ENCODE measurements at regions not wholly inside any gene's neighbourhood (a gene's known extent, or its start where the extent isn't known, plus 50 kb on each side); places are given as distances from the start of the nearest gene placed in this dataset.

GRCh38 chr16:79439901-79440300, 160.6 kb downstream of the MAF start:
- Mint-ChIP-seq H3K4me3 (no peak overlapping the region), H3K27me3 (ENCODE audit: insufficient read depth, low read depth, poor library complexity) (peaks cover 5% of the 10 kb centered on the region), H3K27ac (no peak overlapping the region), H3K9me3 (no peaks in the 10 kb centered on the region), H3K36me3 (ENCODE audit: low read depth) (no peaks in the 10 kb centered on the region), H3K4me1 (peaks cover 17% of the 10 kb centered on the region)
- H3K27me3 ChIP-seq (ENCODE audit: insufficient read depth) = no peaks in the 10 kb centered on the region
- H3K36me3 ChIP-seq (ENCODE audit: insufficient read depth) = no peaks in the 10 kb centered on the region
- no peaks in the 10 kb centered on the region for H4K20me1 ChIP-seq (replicated peaks; ENCODE audit: insufficient read depth)
- ATAC-seq (no peak), DNase-seq (ENCODE audit: low spot score) (no peak)
- H3K4me2 ChIP-seq = no peak overlapping the region
- no peak overlapping the region for H3K4me3 ChIP-seq
- no peaks in the 10 kb centered on the region for H3F3A ChIP-seq (replicated peaks; ENCODE audit: low read depth)
- TF ChIP-seq ZNF114 (CRISPR knock-in tag; IDR thresholded peaks at IDR 0.05) (no peak), NANOG (IDR thresholded peaks at IDR 0.05; ENCODE audit: borderline replicate concordance) (no peak)
- H3K27ac ChIP-seq (ENCODE audit: low read depth) = no peak overlapping the region
- no peaks in the 10 kb centered on the region for H3K79me2 ChIP-seq (replicated peaks; ENCODE audit: insufficient read depth)
- no peaks in the 10 kb centered on the region for H3K9me2 ChIP-seq (ENCODE audit: insufficient read depth)
- H3K4me1 ChIP-seq (ENCODE audit: insufficient read depth) = no peaks in the 10 kb centered on the region; the same call in 1 of the 2 replicates
- H2AFZ ChIP-seq = peak overlapping the region; percentile 74; the same call in 1 of the 2 replicates

DNA sequence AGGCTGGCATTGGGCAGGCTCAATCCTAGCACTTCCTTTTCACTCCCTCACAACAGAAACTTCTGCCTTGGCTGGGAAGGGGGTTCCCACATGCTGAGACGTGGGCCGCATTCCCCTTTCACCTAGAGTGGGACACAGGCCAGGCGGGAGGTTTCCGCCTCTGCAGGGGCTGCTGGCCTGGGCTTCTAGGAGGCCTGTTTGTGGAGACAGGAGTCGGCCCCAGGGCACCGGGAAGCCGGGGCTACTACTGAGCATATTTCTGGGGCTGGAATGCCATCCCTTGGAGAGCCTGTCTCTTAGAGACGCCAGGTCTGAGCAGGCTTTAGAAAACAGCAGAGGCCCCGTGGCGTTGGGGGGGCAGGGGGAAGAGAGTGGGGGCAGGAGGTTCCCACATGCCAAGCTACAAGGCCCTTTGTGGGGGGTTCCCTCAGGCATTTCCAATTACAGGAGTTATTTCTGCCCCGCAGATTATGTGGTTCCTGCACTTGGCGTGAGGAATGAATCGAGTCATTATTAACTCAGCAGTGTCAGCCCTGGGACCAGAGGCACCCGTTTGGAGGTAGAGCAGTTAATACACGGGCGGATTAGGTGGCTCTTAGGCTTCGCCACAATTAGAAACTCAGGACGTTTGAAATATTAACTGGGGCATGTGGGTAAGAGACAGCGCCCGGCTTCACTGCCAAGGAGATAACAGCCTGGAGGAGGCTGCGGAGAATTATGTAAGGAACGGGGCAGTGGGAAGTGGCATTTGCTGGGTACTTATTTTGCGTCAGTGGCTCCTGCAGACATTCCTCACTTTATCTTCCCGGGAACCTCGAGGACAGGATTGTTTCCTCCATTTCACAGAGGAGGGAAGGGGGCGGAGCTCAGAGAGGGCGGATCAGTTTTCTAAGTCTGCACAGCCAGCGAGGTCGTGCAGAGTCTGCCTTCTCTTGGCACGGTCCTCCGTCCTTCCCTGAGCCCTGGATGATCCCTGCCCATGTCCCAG, 162.5 kb downstream of the MAF start:
- Histone ChIP-seq H2AFZ (peak overlapping the region; percentile 83), H3K27ac (ENCODE audit: low read depth) (no peak overlapping the region), H3K36me3 (ENCODE audit: insufficient read depth) (no peaks in the 10 kb centered on the region), H3K27me3 (ENCODE audit: insufficient read depth) (no peaks in the 10 kb centered on the region), H3K4me3 (no peak overlapping the region), H3K4me1 (ENCODE audit: insufficient read depth) (no peaks in the 10 kb centered on the region; the same call in 1 of the 2 replicates), H3F3A (replicated peaks; ENCODE audit: low read depth) (no peaks in the 10 kb centered on the region), H3K4me2 (peak overlapping the region; percentile 38; the same call in 1 of the 2 replicates), H3K79me2 (replicated peaks; ENCODE audit: insufficient read depth) (no peaks in the 10 kb centered on the region), H4K20me1 (replicated peaks; ENCODE audit: insufficient read depth) (no peaks in the 10 kb centered on the region), H3K9me2 (ENCODE audit: insufficient read depth) (no peaks in the 10 kb centered on the region)
- no peak overlapping the region for H3K4me3 Mint-ChIP-seq
- DNase-seq (ENCODE audit: low spot score) = peak; percentile 44
- no peaks in the 10 kb centered on the region for H3K36me3 Mint-ChIP-seq (ENCODE audit: low read depth)
- H3K27me3 Mint-ChIP-seq (ENCODE audit: insufficient read depth, low read depth, poor library complexity) = peaks cover 5% of the 10 kb centered on the region
- H3K27ac Mint-ChIP-seq = no peak overlapping the region; the same call in 1 of the 2 replicates
- no peaks in the 10 kb centered on the region for H3K9me3 Mint-ChIP-seq
- peak; percentile 91 for ATAC-seq
- H3K4me1 Mint-ChIP-seq = peaks cover 17% of the 10 kb centered on the region
- no peak for TF ChIP-seq ZNF114 (CRISPR knock-in tag; IDR thresholded peaks at IDR 0.05)
- no peak for TF ChIP-seq ETS1 (IDR thresholded peaks at IDR 0.05)
- TF ChIP-seq ZNF331 (CRISPR knock-in tag; IDR thresholded peaks at IDR 0.05; ENCODE audit: low read depth) = no peak
- no peak for TF ChIP-seq STAT1 (IDR thresholded peaks at IDR 0.05; ENCODE audit: unreplicated experiment)
- TF ChIP-seq, protein P1, sequence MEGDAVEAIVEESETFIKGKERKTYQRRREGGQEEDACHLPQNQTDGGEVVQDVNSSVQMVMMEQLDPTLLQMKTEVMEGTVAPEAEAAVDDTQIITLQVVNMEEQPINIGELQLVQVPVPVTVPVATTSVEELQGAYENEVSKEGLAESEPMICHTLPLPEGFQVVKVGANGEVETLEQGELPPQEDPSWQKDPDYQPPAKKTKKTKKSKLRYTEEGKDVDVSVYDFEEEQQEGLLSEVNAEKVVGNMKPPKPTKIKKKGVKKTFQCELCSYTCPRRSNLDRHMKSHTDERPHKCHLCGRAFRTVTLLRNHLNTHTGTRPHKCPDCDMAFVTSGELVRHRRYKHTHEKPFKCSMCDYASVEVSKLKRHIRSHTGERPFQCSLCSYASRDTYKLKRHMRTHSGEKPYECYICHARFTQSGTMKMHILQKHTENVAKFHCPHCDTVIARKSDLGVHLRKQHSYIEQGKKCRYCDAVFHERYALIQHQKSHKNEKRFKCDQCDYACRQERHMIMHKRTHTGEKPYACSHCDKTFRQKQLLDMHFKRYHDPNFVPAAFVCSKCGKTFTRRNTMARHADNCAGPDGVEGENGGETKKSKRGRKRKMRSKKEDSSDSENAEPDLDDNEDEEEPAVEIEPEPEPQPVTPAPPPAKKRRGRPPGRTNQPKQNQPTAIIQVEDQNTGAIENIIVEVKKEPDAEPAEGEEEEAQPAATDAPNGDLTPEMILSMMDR (conservative IDR thresholded peaks at IDR 0.05; ENCODE audit: low read depth in 2 of 2) = no peak
- TF ChIP-seq EZH2 (IDR thresholded peaks at IDR 0.05; ENCODE audit: low read depth, unreplicated experiment) = no peak
- TF ChIP-seq CREB1 (CRISPR knock-in tag; IDR thresholded peaks at IDR 0.05; ENCODE audit: low read depth) = no peak
- TF ChIP-seq, protein P2, sequence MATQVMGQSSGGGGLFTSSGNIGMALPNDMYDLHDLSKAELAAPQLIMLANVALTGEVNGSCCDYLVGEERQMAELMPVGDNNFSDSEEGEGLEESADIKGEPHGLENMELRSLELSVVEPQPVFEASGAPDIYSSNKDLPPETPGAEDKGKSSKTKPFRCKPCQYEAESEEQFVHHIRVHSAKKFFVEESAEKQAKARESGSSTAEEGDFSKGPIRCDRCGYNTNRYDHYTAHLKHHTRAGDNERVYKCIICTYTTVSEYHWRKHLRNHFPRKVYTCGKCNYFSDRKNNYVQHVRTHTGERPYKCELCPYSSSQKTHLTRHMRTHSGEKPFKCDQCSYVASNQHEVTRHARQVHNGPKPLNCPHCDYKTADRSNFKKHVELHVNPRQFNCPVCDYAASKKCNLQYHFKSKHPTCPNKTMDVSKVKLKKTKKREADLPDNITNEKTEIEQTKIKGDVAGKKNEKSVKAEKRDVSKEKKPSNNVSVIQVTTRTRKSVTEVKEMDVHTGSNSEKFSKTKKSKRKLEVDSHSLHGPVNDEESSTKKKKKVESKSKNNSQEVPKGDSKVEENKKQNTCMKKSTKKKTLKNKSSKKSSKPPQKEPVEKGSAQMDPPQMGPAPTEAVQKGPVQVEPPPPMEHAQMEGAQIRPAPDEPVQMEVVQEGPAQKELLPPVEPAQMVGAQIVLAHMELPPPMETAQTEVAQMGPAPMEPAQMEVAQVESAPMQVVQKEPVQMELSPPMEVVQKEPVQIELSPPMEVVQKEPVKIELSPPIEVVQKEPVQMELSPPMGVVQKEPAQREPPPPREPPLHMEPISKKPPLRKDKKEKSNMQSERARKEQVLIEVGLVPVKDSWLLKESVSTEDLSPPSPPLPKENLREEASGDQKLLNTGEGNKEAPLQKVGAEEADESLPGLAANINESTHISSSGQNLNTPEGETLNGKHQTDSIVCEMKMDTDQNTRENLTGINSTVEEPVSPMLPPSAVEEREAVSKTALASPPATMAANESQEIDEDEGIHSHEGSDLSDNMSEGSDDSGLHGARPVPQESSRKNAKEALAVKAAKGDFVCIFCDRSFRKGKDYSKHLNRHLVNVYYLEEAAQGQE (IDR thresholded peaks at IDR 0.05; ENCODE audit: unreplicated experiment) = no peak
- TF ChIP-seq NANOG (IDR thresholded peaks at IDR 0.05; ENCODE audit: borderline replicate concordance) = no peak
- TF ChIP-seq JUNB (IDR thresholded peaks at IDR 0.05; ENCODE audit: unreplicated experiment) = no peak
